HepG2 (cell line): ENCODE measurements at regions not wholly inside any gene's neighbourhood (a gene's known extent, or its start where the extent isn't known, plus 50 kb on each side); places are given as distances from the start of the nearest gene placed in this dataset.

Experiments
- ATAC-seq: fragments of 200-7000 bp; cut with Tn5 transposase; 3 replicates; pipeline ENCODE4 v1.9.1; 2020; ENCODE audit warnings: mild to moderate bottlenecking, moderate library complexity
- BruUV-seq: library from RNA; stranded (reverse); fragments of 400-500 nt; replicated peaks from 2 replicates; lab custom pipeline; 2021; lab: Mats Ljungman, UMichigan
- CTCF ChIA-PET: fragments of 300-600 bp; formaldehyde crosslinking; extraction: SDS; loops from one replicate; lab custom pipeline; 2021; ENCODE audit warnings: low total read pairs, inconsistent platforms, low intra/inter-chr PET ratio; lab: Yijun Ruan, JAX
- POLR2A ChIA-PET: fragments of 350-600 bp; sonication (Branson Sonifier 250); formaldehyde crosslinking; loops from one replicate; lab custom pipeline; 2020; ENCODE audit warnings: antibody characterized with exemption, inconsistent platforms; lab: Yijun Ruan, JAX
- DNase-seq: peaks from one replicate; pipeline ENCODE4 v3.0.0-alpha.2; 2015; ENCODE audit warnings: low spot score
- FAIRE-seq: peaks from 3 replicates; lab custom pipeline; 2011; peaks lifted over from hg19 to GRCh38; lab: Jason Lieb, UNC
- H2AFZ ChIP-seq: one replicate; pipeline ENCODE4 v1.6.1; 2011; ENCODE audit warnings: low read length, inconsistent platforms
- H3K27ac ChIP-seq: fragments of 300-600 bp; 3 replicates; pipeline ENCODE4 v1.8.0; 2011; ENCODE audit warnings: mixed run types, mild to moderate bottlenecking, mixed read lengths, low read length, inconsistent platforms; ENCODE audit not compliant: insufficient read depth; ENCODE audit errors: extremely low read length
- H3K27me3 ChIP-seq, 2 experiments: fragments of 200-600 bp in 1 of 2; 2 replicates in 1 of 2; 3 replicates in 1 of 2; pipeline versions ENCODE4 v1.6.0 to v1.8.0; 2011; ENCODE audit warnings: low read length in 2 of 2, mild to moderate bottlenecking in 2 of 2, moderate library complexity in 2 of 2, inconsistent platforms in 1 of 2; ENCODE audit not compliant: insufficient read depth in 2 of 2, control insufficient read depth in 1 of 2
- H3K36me3 ChIP-seq, 2 experiments: fragments of 200-600 bp in 1 of 2; replicated peaks in 1 of 2; 2 replicates in 1 of 2; 3 replicates in 1 of 2; pipeline versions ENCODE4 v1.5.1 to v1.8.0; 2011; ENCODE audit warnings: low read length in 2 of 2, inconsistent platforms in 1 of 2; ENCODE audit not compliant: insufficient read depth in 2 of 2, control insufficient read depth in 1 of 2
- H3K4me1 ChIP-seq: 2 replicates; pipeline ENCODE4 v1.5.1; 2012; ENCODE audit warnings: low read length, inconsistent platforms; ENCODE audit not compliant: insufficient read depth
- H3K4me2 ChIP-seq: 2 replicates; pipeline ENCODE4 v1.6.0; 2011; ENCODE audit warnings: low read depth, low read length, inconsistent platforms
- H3K4me3 ChIP-seq, 3 experiments: fragments of 200-600 bp in 1 of 3; sonication (generic), shearing (Covaris generic) in 1 of 3; replicated peaks in 1 of 3; 2 replicates each; pipeline ENCODE4 v1.5.1; 2011 to 2016; ENCODE audit warnings: low read length in 3 of 3, inconsistent platforms in 2 of 3, low read depth in 2 of 3, mild to moderate bottlenecking in 2 of 3, control low read depth in 1 of 3, mixed read lengths in 1 of 3; ENCODE audit not compliant: insufficient read depth in 1 of 3
- H3K79me2 ChIP-seq: one replicate; pipeline ENCODE4 v1.6.1; 2011; ENCODE audit warnings: low read length, inconsistent platforms; ENCODE audit not compliant: insufficient read depth
- H3K9ac ChIP-seq: 2 replicates; pipeline ENCODE4 v1.6.0; 2011; ENCODE audit warnings: mild to moderate bottlenecking, low read depth, low read length, inconsistent platforms; ENCODE audit not compliant: insufficient read depth
- H3K9me3 ChIP-seq: 2 replicates; pipeline ENCODE4 v1.5.1; 2012; ENCODE audit warnings: mild to moderate bottlenecking, low read length
- H4K20me1 ChIP-seq: 2 replicates; pipeline ENCODE4 v1.6.0; 2011; ENCODE audit warnings: inconsistent platforms, mild to moderate bottlenecking, low read length, moderate library complexity; ENCODE audit not compliant: insufficient read depth
- DMAP1 ChIP-seq: IDR thresholded peaks from 2 replicates; pipeline ENCODE4 v1.6.1; 2016
- KLF13 ChIP-seq: sonication (generic); formaldehyde crosslinking; IDR thresholded peaks from 2 replicates; pipeline ENCODE4 v1.4.0; 2020; ENCODE audit warnings: mild to moderate bottlenecking, missing genetic modification reagents
- MTA3 ChIP-seq: sonication (generic); formaldehyde crosslinking; IDR thresholded peaks from 2 replicates; pipeline ENCODE4 v1.4.0; 2020; ENCODE audit warnings: missing genetic modification reagents
- NFATC3 ChIP-seq: sonication (generic); formaldehyde crosslinking; IDR thresholded peaks from 2 replicates; pipeline ENCODE4 v1.5.1; 2020; ENCODE audit warnings: mild to moderate bottlenecking, missing genetic modification reagents
- RORA ChIP-seq: sonication (generic); formaldehyde crosslinking; IDR thresholded peaks from 2 replicates; pipeline ENCODE4 v1.5.0; 2020; ENCODE audit warnings: mild to moderate bottlenecking, missing genetic modification reagents, moderate library complexity
- SP5 ChIP-seq: IDR thresholded peaks from 2 replicates; pipeline ENCODE4 v1.6.1; 2016; ENCODE audit warnings: low read depth, borderline replicate concordance
- ZNF292 ChIP-seq: sonication (generic); formaldehyde crosslinking; IDR thresholded peaks from 2 replicates; pipeline ENCODE4 v1.8.1; 2022; ENCODE audit warnings: mild to moderate bottlenecking, low read depth, missing genetic modification reagents, borderline replicate concordance
- ZNF468 ChIP-seq: sonication (generic); formaldehyde crosslinking; IDR thresholded peaks from 2 replicates; pipeline ENCODE4 v1.8.0; 2022; ENCODE audit warnings: mild to moderate bottlenecking, moderate library complexity, missing genetic modification reagents
- WGBS: methylation state at CpG from one replicate; pipeline ENCODE4 v1.1.6; 2017; ENCODE audit warnings: low lambda C conversion rate; 5-methylcytosine and 5-hydroxymethylcytosine counted together
- in situ Hi-C: cut with HindIII; loops from 2 replicates; pipeline ENCODE4 v1.10.0; 2017; ENCODE audit warnings: low pct_unique_long_range_greater_than_20kb; ENCODE audit not compliant: extremely low pct_ligation_motif_present
- intact Hi-C: fragments of 100-400 bp; cut with micrococcal nuclease; formaldehyde crosslinking; loops from one replicate; pipeline ENCODE4 v1.10.0; 2022; ENCODE audit not compliant: unreplicated experiment
- TF ChIP-seq, protein P1 (sequence below): sonication (generic); formaldehyde crosslinking; IDR thresholded peaks from 2 replicates; pipeline ENCODE4 v1.4.0; 2020; ENCODE audit warnings: missing genetic modification reagents
- TF ChIP-seq, protein P2 (sequence below): sonication (generic); formaldehyde crosslinking; IDR thresholded peaks from 2 replicates; pipeline ENCODE4 v1.8.1; 2023; ENCODE audit warnings: mild to moderate bottlenecking, missing genetic modification reagents
- TF ChIP-seq, protein P3 (sequence below): IDR thresholded peaks from 2 replicates; pipeline ENCODE4 v1.6.1; 2012; ENCODE audit warnings: low read length, improper control_type of control experiment
- TF ChIP-seq, protein P4 (sequence below): sonication (generic); formaldehyde crosslinking; IDR thresholded peaks from 2 replicates; pipeline ENCODE4 v1.5.1; 2020; ENCODE audit warnings: missing genetic modification reagents, mild to moderate bottlenecking, borderline replicate concordance
- TF ChIP-seq, protein P5 (sequence below): sonication (generic); formaldehyde crosslinking; IDR thresholded peaks from 2 replicates; pipeline ENCODE4 v1.9.0; 2022; ENCODE audit warnings: low read depth, missing genetic modification reagents

DNA sequence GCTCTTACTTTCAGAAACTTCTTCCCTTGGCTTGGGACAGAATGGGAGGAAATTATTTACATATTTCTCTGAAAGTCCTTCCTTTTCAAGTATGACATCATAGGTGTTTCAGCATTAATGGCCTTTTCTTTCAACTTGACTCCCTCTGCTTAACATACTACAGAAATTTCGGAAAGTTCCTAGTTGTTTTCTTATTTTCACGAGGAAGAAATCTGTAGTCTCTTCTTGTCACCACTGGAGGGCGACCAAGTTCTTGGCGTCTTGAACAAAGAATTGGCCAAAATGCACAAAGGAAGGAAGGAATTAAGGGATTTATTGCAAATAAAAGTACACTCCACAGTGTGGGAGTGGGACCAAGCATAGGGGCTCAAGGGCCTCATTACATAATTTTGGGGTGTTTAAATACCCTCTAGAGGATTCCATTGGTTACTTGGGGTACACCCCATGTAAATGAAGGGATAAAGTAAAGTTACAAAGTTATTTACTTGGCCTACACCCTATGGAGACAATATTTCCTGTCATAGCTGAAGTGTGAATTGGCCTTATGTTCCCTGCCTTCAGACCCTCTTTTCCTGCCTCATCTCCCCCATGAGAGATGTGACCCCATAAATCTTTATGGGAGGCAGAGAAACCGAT lies 70.4 kb downstream of the RPL10L start (continued):
- TF ChIP-seq, protein P1, sequence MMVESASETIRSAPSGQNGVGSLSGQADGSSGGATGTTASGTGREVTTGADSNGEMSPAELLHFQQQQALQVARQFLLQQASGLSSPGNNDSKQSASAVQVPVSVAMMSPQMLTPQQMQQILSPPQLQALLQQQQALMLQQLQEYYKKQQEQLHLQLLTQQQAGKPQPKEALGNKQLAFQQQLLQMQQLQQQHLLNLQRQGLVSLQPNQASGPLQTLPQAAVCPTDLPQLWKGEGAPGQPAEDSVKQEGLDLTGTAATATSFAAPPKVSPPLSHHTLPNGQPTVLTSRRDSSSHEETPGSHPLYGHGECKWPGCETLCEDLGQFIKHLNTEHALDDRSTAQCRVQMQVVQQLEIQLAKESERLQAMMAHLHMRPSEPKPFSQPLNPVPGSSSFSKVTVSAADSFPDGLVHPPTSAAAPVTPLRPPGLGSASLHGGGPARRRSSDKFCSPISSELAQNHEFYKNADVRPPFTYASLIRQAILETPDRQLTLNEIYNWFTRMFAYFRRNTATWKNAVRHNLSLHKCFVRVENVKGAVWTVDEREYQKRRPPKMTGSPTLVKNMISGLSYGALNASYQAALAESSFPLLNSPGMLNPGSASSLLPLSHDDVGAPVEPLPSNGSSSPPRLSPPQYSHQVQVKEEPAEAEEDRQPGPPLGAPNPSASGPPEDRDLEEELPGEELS (CRISPR knock-in tag): no peak
- TF ChIP-seq, all 625 proteins: peak for 5

DNA sequence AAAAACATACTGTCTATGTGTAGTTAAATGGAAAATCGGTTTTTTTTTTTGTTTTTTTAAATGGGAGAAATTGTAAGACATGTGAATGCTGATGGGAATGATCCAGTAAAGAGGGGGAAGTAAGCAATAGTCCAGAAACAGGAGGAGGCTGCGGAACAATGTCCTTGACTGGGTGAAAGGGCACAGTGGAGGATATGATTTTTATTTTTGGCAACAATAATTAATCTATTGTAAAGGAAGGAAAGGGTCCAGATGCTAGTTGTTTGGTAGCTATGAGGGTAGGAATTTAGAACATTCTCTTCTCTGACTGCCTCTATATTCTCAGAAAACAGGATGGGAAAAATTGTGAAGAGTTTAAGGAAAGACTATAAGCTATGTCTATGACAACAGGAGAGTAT lies 76.6 kb downstream of the RPL10L start:
- Histone ChIP-seq H3K79me2 (no peaks in the 10 kb centered on the region), H3K9ac (no peak overlapping the region), H3K4me2 (no peak overlapping the region), H3K4me1 (no peaks in the 10 kb centered on the region), H3K4me3 (no peak overlapping the region), H3K27ac (no peak overlapping the region), H3K36me3 (no peaks in the 10 kb centered on the region), H3K9me3 (peaks cover 10% of the 10 kb centered on the region), H3K27me3 (no peaks in the 10 kb centered on the region), H4K20me1 (no peaks in the 10 kb centered on the region), H2AFZ (no peak overlapping the region)
- in situ Hi-C loops (no loop called here), intact Hi-C loops (no loop called here)
- no peak for DNase-seq
- no TSS peak for BruUV-seq
- ChIA-PET POLR2A (no interaction called here), CTCF (no interaction called here)
- no peak for ATAC-seq
- FAIRE-seq: no peak
- 26% methylated on average over 2 of the region's 2 CpGs for WGBS
- TF ChIP-seq, protein P2, sequence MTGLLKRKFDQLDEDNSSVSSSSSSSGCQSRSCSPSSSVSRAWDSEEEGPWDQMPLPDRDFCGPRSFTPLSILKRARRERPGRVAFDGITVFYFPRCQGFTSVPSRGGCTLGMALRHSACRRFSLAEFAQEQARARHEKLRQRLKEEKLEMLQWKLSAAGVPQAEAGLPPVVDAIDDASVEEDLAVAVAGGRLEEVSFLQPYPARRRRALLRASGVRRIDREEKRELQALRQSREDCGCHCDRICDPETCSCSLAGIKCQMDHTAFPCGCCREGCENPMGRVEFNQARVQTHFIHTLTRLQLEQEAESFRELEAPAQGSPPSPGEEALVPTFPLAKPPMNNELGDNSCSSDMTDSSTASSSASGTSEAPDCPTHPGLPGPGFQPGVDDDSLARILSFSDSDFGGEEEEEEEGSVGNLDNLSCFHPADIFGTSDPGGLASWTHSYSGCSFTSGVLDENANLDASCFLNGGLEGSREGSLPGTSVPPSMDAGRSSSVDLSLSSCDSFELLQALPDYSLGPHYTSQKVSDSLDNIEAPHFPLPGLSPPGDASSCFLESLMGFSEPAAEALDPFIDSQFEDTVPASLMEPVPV (CRISPR knock-in tag): no peak
- TF ChIP-seq NFATC3 (no peak), SP5 (CRISPR knock-in tag) (no peak), DMAP1 (CRISPR knock-in tag) (no peak), ZNF468 (no peak), ZNF292 (CRISPR knock-in tag) (no peak), RORA (CRISPR knock-in tag) (no peak), KLF13 (CRISPR knock-in tag) (no peak), MTA3 (no peak)
- TF ChIP-seq, protein P3, sequence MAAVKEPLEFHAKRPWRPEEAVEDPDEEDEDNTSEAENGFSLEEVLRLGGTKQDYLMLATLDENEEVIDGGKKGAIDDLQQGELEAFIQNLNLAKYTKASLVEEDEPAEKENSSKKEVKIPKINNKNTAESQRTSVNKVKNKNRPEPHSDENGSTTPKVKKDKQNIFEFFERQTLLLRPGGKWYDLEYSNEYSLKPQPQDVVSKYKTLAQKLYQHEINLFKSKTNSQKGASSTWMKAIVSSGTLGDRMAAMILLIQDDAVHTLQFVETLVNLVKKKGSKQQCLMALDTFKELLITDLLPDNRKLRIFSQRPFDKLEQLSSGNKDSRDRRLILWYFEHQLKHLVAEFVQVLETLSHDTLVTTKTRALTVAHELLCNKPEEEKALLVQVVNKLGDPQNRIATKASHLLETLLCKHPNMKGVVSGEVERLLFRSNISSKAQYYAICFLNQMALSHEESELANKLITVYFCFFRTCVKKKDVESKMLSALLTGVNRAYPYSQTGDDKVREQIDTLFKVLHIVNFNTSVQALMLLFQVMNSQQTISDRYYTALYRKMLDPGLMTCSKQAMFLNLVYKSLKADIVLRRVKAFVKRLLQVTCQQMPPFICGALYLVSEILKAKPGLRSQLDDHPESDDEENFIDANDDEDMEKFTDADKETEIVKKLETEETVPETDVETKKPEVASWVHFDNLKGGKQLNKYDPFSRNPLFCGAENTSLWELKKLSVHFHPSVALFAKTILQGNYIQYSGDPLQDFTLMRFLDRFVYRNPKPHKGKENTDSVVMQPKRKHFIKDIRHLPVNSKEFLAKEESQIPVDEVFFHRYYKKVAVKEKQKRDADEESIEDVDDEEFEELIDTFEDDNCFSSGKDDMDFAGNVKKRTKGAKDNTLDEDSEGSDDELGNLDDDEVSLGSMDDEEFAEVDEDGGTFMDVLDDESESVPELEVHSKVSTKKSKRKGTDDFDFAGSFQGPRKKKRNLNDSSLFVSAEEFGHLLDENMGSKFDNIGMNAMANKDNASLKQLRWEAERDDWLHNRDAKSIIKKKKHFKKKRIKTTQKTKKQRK: no peak
- TF ChIP-seq, protein P4, sequence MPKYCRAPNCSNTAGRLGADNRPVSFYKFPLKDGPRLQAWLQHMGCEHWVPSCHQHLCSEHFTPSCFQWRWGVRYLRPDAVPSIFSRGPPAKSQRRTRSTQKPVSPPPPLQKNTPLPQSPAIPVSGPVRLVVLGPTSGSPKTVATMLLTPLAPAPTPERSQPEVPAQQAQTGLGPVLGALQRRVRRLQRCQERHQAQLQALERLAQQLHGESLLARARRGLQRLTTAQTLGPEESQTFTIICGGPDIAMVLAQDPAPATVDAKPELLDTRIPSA (CRISPR knock-in tag): no peak
- TF ChIP-seq, protein P5, sequence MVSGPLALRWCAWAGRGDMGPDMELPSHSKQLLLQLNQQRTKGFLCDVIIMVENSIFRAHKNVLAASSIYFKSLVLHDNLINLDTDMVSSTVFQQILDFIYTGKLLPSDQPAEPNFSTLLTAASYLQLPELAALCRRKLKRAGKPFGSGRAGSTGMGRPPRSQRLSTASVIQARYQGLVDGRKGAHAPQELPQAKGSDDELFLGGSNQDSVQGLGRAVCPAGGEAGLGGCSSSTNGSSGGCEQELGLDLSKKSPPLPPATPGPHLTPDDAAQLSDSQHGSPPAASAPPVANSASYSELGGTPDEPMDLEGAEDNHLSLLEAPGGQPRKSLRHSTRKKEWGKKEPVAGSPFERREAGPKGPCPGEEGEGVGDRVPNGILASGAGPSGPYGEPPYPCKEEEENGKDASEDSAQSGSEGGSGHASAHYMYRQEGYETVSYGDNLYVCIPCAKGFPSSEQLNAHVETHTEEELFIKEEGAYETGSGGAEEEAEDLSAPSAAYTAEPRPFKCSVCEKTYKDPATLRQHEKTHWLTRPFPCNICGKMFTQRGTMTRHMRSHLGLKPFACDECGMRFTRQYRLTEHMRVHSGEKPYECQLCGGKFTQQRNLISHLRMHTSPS (CRISPR knock-in tag): no peak
